SU-DHL-6 (cell line): ENCODE measurements at regions not wholly inside any gene's neighbourhood (a gene's known extent, or its start where the extent isn't known, plus 50 kb on each side); places are given as distances from the start of the nearest gene placed in this dataset.

Source experiments
- EZH2phosphoT487 ChIP-seq: fragments of 200-600 bp; sonication (generic), shearing (Covaris generic); conservative IDR thresholded peaks from 2 replicates; pipeline ENCODE4 v1.6.1; 2018; ENCODE audit warnings: mild to moderate bottlenecking, antibody characterized with exemption, low read length, moderate library complexity, mixed read lengths
- TF ChIP-seq, protein P1 (sequence below): fragments of 200-600 bp; sonication (generic); IDR thresholded peaks from one replicate; pipeline ENCODE4 v1.5.1; 2017; ENCODE audit warnings: antibody characterized with exemption, mild to moderate bottlenecking, low read length, moderate library complexity; ENCODE audit not compliant: insufficient read depth, poor library complexity, severe bottlenecking

GRCh38 chr1:70628973-70629372 lies 217.9 kb downstream of the CTH start:
- TF ChIP-seq, protein P1, sequence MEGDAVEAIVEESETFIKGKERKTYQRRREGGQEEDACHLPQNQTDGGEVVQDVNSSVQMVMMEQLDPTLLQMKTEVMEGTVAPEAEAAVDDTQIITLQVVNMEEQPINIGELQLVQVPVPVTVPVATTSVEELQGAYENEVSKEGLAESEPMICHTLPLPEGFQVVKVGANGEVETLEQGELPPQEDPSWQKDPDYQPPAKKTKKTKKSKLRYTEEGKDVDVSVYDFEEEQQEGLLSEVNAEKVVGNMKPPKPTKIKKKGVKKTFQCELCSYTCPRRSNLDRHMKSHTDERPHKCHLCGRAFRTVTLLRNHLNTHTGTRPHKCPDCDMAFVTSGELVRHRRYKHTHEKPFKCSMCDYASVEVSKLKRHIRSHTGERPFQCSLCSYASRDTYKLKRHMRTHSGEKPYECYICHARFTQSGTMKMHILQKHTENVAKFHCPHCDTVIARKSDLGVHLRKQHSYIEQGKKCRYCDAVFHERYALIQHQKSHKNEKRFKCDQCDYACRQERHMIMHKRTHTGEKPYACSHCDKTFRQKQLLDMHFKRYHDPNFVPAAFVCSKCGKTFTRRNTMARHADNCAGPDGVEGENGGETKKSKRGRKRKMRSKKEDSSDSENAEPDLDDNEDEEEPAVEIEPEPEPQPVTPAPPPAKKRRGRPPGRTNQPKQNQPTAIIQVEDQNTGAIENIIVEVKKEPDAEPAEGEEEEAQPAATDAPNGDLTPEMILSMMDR = no peak
- TF ChIP-seq EZH2phosphoT487 = no peak
